Mesothelial cell of epicardium (in vitro differentiated cells): ENCODE measurements at regions not wholly inside any gene's neighbourhood (a gene's known extent, or its start where the extent isn't known, plus 50 kb on each side); places are given as distances from the start of the nearest gene placed in this dataset.
A peak's percentile ranks its signal among the peaks of the same experiment; 100 is the strongest.

Experiments used
- DNase-seq, 2 experiments: peaks; one replicate each; pipeline ENCODE4 v3.0.0; 2021; ENCODE audit warnings: low spot score in 2 of 2; ENCODE audit not compliant: unreplicated experiment in 2 of 2
- H3K27ac Mint-ChIP-seq: 2 replicates; pipeline ENCODE4 v1.8.0; 2021; ENCODE audit warnings: mixed read lengths
- H3K27me3 Mint-ChIP-seq: 2 replicates; pipeline ENCODE4 v1.8.0; 2021; ENCODE audit warnings: low read depth, mixed read lengths
- H3K36me3 Mint-ChIP-seq: 2 replicates; pipeline ENCODE4 v1.8.0; 2021; ENCODE audit warnings: mixed read lengths
- H3K4me1 Mint-ChIP-seq: 2 replicates; pipeline ENCODE4 v1.8.0; 2021; ENCODE audit warnings: mixed read lengths
- H3K4me3 Mint-ChIP-seq: 2 replicates; pipeline ENCODE4 v1.8.0; 2021; ENCODE audit warnings: mild to moderate bottlenecking, moderate library complexity, mixed read lengths
- H3K9me3 Mint-ChIP-seq: 2 replicates; pipeline ENCODE4 v1.8.0; 2021; ENCODE audit warnings: mixed read lengths
- CTCF ChIP-seq: fragments of 200-600 bp; sonication (generic); IDR thresholded peaks from one replicate; pipeline ENCODE4 v1.5.0; 2021; ENCODE audit warnings: antibody characterized with exemption; ENCODE audit not compliant: unreplicated experiment

DNA sequence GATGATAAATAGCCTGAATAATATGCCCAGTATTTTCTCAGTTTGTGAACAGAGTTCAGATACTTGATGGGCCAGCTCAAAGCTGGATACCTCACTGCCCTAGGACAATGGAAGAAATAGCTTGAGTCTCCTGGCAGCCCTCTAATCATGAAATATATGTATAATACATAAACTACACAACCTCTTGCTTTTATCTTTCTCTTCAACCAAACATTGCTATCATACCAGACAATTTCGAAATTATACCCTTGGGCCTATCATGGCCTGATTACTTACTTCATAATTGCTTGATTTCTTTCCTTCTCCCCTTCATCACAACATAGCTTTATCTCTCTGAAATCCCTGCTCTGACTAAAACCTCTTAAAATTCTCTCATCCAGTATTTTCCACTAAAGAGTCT lies 1144.9 kb upstream of the C9orf72 start:
- Mint-ChIP-seq H3K9me3 (peaks cover 3% of the 10 kb centered on the region), H3K4me1 (peaks cover 11% of the 10 kb centered on the region), H3K27me3 (no peaks in the 10 kb centered on the region), H3K27ac (no peak overlapping the region), H3K36me3 (no peaks in the 10 kb centered on the region), H3K4me3 (no peak overlapping the region)
- no peak for DNase-seq
- no peak for TF ChIP-seq CTCF

DNA sequence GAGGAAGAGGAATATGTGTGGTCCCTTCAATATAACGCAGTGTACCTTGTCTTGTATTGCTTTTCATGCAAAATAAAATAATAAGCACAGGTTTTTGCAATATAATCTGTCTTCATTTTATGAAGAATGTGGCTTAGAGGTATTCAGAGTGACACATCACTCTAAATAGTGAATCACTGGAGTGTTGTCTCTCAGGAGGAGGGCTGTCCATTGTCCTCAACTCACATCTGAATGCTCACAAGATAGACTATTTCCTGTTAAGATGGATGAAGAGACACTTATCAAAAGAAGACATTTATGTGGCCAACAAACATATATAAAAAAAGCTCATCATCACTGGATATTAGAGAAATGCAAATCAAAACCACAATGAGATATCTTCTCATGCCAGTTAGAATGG lies 1147.5 kb upstream of the C9orf72 start:
- H3K9me3 Mint-ChIP-seq = no peaks in the 10 kb centered on the region
- peaks cover 6% of the 10 kb centered on the region for H3K4me1 Mint-ChIP-seq
- no peak overlapping the region for H3K27ac Mint-ChIP-seq

DNA sequence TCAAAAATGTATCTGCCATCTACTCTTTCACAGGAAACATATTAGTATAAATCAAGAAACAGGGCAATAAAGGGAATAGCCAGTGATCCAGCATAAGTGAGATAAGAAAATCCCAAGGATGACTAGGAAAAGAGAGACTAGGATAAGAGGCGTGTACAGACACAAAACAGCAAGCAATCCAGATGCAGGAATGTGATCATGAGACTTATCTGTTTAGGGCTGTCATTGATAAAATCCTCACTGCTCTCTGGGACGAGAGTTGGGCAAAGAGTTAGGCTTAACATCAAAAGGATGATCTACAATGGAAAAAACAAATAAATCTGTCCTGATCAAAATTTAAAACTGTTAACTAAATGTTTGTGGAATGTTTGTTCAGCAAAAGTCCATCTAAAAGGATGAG lies 1156.8 kb upstream of the C9orf72 start:
- Mint-ChIP-seq H3K4me1 (peaks cover 13% of the 10 kb centered on the region), H3K4me3 (no peak overlapping the region), H3K36me3 (no peaks in the 10 kb centered on the region)

More for the DNA sequence above, 1147.5 kb upstream of the C9orf72 start:
- no peaks in the 10 kb centered on the region for H3K36me3 Mint-ChIP-seq
- no peak for TF ChIP-seq CTCF
- DNase-seq = no peak
- H3K27me3 Mint-ChIP-seq = no peaks in the 10 kb centered on the region
- H3K4me3 Mint-ChIP-seq = no peak overlapping the region

GRCh38 chr9:28735738-28736342 lies 1162.6 kb upstream of the C9orf72 start:
- no peak overlapping the region for H3K4me3 Mint-ChIP-seq
- peaks cover 3% of the 10 kb centered on the region for H3K4me1 Mint-ChIP-seq
- no peak for TF ChIP-seq CTCF
- no peaks in the 10 kb centered on the region for H3K9me3 Mint-ChIP-seq
- H3K27me3 Mint-ChIP-seq = no peaks in the 10 kb centered on the region
- DNase-seq = no peak
- peak overlapping the region; percentile 69 for H3K27ac Mint-ChIP-seq
- no peaks in the 10 kb centered on the region for H3K36me3 Mint-ChIP-seq

More for the DNA sequence above, 1156.8 kb upstream of the C9orf72 start:
- no peak for TF ChIP-seq CTCF
- peak overlapping the region; percentile 17 for H3K27ac Mint-ChIP-seq
- H3K9me3 Mint-ChIP-seq = no peaks in the 10 kb centered on the region
- DNase-seq = no peak
- no peaks in the 10 kb centered on the region for H3K27me3 Mint-ChIP-seq

- no peak for DNase-seq
- H3K27ac Mint-ChIP-seq = no peak overlapping the region
- no peak for TF ChIP-seq CTCF
- no peak overlapping the region for H3K4me3 Mint-ChIP-seq
- peaks cover 7% of the 10 kb centered on the region for H3K36me3 Mint-ChIP-seq
- H3K4me1 Mint-ChIP-seq = no peaks in the 10 kb centered on the region
- H3K27me3 Mint-ChIP-seq = no peaks in the 10 kb centered on the region
- H3K9me3 Mint-ChIP-seq = peaks cover 28% of the 10 kb centered on the region
Observed at GRCh38 chr9:28741459-28741858, 1168.2 kb upstream of the C9orf72 start.
